GM12874 (cell line): ENCODE measurements at regions not wholly inside any gene's neighbourhood (a gene's known extent, or its start where the extent isn't known, plus 50 kb on each side); places are given as distances from the start of the nearest gene placed in this dataset.

Experiments
- CTCF ChIP-seq: IDR thresholded peaks from 2 replicates; pipeline ENCODE4 v1.5.1; 2011; ENCODE audit warnings: low read depth, mild to moderate bottlenecking, control low read depth, low read length, moderate library complexity; ENCODE audit not compliant: insufficient read depth

- TF ChIP-seq CTCF: no peak
Observed at GRCh38 chr2:140064243-140064642, 1284.1 kb upstream of the NXPH2 start.

GRCh38 chr2:140063356-140063755 is 1283.2 kb upstream of the NXPH2 start:
- TF ChIP-seq CTCF: no peak

GRCh38 chr2:140061240-140061639 is 1281.0 kb upstream of the NXPH2 start:
- no peak for TF ChIP-seq CTCF

- TF ChIP-seq CTCF: no peak
Observed at GRCh38 chr2:140057928-140058327, 1277.7 kb upstream of the NXPH2 start.

GRCh38 chr2:140041811-140042210 is 1261.6 kb upstream of the NXPH2 start:
- TF ChIP-seq CTCF: no peak

- TF ChIP-seq CTCF: no peak
Observed at GRCh38 chr2:140041239-140041638, 1261.0 kb upstream of the NXPH2 start.

GRCh38 chr2:140033638-140034037 is 1253.4 kb upstream of the NXPH2 start:
- no peak for TF ChIP-seq CTCF

- no peak for TF ChIP-seq CTCF
Observed at GRCh38 chr2:140027966-140028365, 1247.8 kb upstream of the NXPH2 start.
